ENCODE measurements at regions not wholly inside any gene's neighbourhood (a gene's known extent, or its start where the extent isn't known, plus 50 kb on each side); places are given as distances from the start of the nearest gene placed in this dataset.

DNA sequence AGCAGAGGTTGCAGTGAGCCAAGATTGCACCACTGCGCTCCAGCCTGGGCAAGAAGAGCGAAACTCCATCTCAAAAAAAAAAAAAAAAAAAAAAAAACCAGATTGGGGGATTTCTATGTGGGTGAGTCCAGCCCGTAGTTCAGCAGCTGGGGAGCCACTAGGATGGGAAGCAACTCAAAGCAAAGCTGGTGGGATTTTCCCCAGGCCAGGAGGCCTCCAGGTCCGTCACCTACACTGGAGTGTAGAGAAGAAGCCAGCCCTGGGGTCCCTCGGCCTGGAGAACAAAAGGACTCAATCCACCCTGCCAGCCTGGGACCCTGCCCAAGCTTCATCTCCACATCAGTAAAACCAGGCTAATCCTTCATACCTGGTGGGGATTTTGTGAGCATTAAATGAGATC lies 121.3 kb upstream of the CACNA1A start:
- TF ChIP-seq, protein P1, sequence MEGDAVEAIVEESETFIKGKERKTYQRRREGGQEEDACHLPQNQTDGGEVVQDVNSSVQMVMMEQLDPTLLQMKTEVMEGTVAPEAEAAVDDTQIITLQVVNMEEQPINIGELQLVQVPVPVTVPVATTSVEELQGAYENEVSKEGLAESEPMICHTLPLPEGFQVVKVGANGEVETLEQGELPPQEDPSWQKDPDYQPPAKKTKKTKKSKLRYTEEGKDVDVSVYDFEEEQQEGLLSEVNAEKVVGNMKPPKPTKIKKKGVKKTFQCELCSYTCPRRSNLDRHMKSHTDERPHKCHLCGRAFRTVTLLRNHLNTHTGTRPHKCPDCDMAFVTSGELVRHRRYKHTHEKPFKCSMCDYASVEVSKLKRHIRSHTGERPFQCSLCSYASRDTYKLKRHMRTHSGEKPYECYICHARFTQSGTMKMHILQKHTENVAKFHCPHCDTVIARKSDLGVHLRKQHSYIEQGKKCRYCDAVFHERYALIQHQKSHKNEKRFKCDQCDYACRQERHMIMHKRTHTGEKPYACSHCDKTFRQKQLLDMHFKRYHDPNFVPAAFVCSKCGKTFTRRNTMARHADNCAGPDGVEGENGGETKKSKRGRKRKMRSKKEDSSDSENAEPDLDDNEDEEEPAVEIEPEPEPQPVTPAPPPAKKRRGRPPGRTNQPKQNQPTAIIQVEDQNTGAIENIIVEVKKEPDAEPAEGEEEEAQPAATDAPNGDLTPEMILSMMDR (IDR thresholded peaks at IDR 0.05), result no peak
- no peak for TF ChIP-seq POLR2A (IDR thresholded peaks at IDR 0.05)

All from thyroid gland (tissue), 4 donors.